Kidney (tissue), 13 donors: ENCODE measurements at regions not wholly inside any gene's neighbourhood (a gene's known extent, or its start where the extent isn't known, plus 50 kb on each side); places are given as distances from the start of the nearest gene placed in this dataset.

Experiments used
- DNase-seq, 5 donors: peaks; one replicate each; pipeline ENCODE4 v3.0.0-alpha.2; 2013 to 2020
- FAIRE-seq: peaks from 2 replicates; lab custom pipeline; 2012; peaks lifted over from hg19 to GRCh38; lab: Jason Lieb, UNC
- H3K27ac ChIP-seq, 2 donors: one replicate each; pipeline ENCODE4 v1.7.0; 2013; ENCODE audit warnings: low read depth in 2 of 2, low read length in 2 of 2, inconsistent platforms in 1 of 2
- H3K27me3 ChIP-seq: one replicate; pipeline ENCODE4 v1.7.1; 2013; ENCODE audit warnings: low read length, inconsistent platforms; ENCODE audit not compliant: control insufficient read depth, insufficient read depth
- H3K36me3 ChIP-seq, 3 donors: one replicate each; pipeline versions ENCODE4 v1.7.0 to v1.7.1; 2013; ENCODE audit warnings: low read length in 3 of 3, control low read depth in 1 of 3, inconsistent platforms in 1 of 3; ENCODE audit not compliant: insufficient read depth in 3 of 3, control insufficient read depth in 2 of 3
- H3K4me1 ChIP-seq, 3 donors: one replicate each; pipeline versions ENCODE4 v1.7.0 to v1.7.1; 2013; ENCODE audit warnings: low read length in 3 of 3, inconsistent platforms in 1 of 3, low read depth in 1 of 3; ENCODE audit not compliant: control insufficient read depth in 2 of 3, insufficient read depth in 2 of 3
- H3K4me3 ChIP-seq, 3 donors: one replicate each; pipeline versions ENCODE4 v1.7.0 to v1.8.1; 2013; ENCODE audit warnings: low read length in 3 of 3, control low read depth in 1 of 3, inconsistent platforms in 1 of 3
- H3K9ac ChIP-seq, 3 donors: one replicate each; pipeline versions ENCODE4 v1.7.0 to v1.7.1; 2013; ENCODE audit warnings: low read length in 3 of 3, control low read depth in 1 of 3, inconsistent platforms in 1 of 3
- H3K9me3 ChIP-seq, 3 donors: one replicate each; pipeline versions ENCODE4 v1.7.0 to v1.7.1; 2013; ENCODE audit warnings: low read length in 3 of 3, control low read depth in 1 of 3, inconsistent platforms in 1 of 3; ENCODE audit not compliant: control insufficient read depth in 2 of 3, insufficient read depth in 1 of 3
- intact Hi-C: fragments of 100-400 bp; cut with DNase I; formaldehyde crosslinking; loops from one replicate; pipeline ENCODE4 v1.11.1; 2022
- TF ChIP-seq, protein P1 (sequence below): IDR thresholded peaks from 3 replicates; pipeline ENCODE4 v1.5.1; 2012; ENCODE audit warnings: mild to moderate bottlenecking, moderate library complexity, borderline replicate concordance; ENCODE audit not compliant: insufficient read depth; ENCODE audit errors: extremely low read depth
- donor health status: control.
- donor health status: control.
- donor health status: control.
- donor health status: control.
- donor health status: control.
- donor health status: DM: yes; HTN: yes; CAD: no.
- donor health status: Normal renal cell carcinoma (clear cell type).

DNA sequence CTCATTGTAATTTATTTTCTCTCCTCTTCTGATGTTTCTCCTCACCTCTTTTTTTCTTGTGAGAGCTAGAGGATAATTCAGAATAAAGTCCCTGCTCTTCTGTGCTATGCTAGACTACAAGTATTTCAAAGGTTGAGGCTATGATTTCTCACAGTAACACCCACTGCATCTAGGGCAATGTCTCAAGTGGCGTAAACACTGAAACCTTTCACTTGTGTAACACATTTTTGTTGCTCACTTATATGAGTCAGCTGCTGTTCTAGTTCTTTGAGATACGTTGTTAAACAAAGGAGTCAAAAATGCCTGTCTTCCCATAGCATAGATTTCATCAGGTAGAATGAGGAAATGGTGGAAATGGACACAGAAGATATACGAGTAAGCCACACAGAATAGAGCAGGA lies 305.1 kb upstream of the PITRM1 start:
- TF ChIP-seq, protein P1, sequence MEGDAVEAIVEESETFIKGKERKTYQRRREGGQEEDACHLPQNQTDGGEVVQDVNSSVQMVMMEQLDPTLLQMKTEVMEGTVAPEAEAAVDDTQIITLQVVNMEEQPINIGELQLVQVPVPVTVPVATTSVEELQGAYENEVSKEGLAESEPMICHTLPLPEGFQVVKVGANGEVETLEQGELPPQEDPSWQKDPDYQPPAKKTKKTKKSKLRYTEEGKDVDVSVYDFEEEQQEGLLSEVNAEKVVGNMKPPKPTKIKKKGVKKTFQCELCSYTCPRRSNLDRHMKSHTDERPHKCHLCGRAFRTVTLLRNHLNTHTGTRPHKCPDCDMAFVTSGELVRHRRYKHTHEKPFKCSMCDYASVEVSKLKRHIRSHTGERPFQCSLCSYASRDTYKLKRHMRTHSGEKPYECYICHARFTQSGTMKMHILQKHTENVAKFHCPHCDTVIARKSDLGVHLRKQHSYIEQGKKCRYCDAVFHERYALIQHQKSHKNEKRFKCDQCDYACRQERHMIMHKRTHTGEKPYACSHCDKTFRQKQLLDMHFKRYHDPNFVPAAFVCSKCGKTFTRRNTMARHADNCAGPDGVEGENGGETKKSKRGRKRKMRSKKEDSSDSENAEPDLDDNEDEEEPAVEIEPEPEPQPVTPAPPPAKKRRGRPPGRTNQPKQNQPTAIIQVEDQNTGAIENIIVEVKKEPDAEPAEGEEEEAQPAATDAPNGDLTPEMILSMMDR = no peak
- Histone ChIP-seq H3K9ac (no peak overlapping the region), H3K9me3 (no peaks in the 10 kb centered on the region), H3K36me3 (no peaks in the 10 kb centered on the region), H3K4me1 (peaks cover 3 to 11% (median 11%) of the 10 kb centered on the region in 3 donors), H3K27me3 (no peaks in the 10 kb centered on the region), H3K4me3 (no peak overlapping the region), H3K27ac (no peak overlapping the region)
- no peak for FAIRE-seq
- no peak for DNase-seq
- intact Hi-C loops = no loop called here

DNA sequence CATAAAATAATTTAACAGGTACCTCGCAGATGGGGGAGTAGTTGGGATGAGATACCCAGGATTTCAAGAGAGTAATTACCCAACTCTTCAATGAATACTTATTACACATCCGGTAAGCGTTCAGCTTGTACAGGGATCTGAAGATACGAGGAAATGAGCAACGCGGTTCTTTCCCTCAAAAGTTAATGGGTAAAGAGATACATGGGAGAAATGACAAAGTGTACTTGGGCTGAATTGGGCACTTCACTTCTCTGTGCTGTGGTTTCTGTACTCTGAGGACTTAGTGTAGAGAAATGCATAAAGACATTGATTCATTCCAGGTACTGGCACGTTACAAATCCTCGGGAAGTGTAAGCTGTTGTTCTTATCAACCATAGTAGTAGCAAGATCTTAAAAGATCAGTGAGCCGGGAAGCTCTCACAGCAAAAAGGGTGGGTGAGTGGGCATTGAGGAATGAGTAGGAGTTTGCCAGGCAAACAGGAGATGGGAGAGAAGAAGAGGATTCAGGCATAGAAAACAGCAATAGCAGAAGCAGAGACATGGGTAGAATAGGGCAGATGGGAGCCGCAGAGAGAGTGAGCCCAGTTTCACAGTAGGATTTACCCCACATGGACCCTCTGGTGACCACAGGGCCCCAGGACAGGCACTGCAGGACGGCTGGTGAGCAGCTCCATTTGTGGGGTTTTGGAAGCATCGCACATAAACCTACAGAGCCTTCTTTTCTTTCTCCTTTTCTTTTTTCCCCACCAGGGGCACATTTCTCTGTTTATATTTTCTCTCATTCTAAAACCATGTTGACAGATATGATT lies 304.3 kb upstream of the PITRM1 start:
- TF ChIP-seq, protein P1 = no peak
- no peak for FAIRE-seq
- no peak for DNase-seq
- H3K9me3 ChIP-seq = no peaks in the 10 kb centered on the region
- H3K27me3 ChIP-seq = no peaks in the 10 kb centered on the region
- intact Hi-C loops = no loop called here
- no peak overlapping the region for H3K27ac ChIP-seq
- H3K4me3 ChIP-seq = no peak overlapping the region
- no peaks in the 10 kb centered on the region for H3K36me3 ChIP-seq
- peaks cover 4 to 11% (median 4%) of the 10 kb centered on the region in 3 donors for H3K4me1 ChIP-seq
- no peak overlapping the region for H3K9ac ChIP-seq

DNA sequence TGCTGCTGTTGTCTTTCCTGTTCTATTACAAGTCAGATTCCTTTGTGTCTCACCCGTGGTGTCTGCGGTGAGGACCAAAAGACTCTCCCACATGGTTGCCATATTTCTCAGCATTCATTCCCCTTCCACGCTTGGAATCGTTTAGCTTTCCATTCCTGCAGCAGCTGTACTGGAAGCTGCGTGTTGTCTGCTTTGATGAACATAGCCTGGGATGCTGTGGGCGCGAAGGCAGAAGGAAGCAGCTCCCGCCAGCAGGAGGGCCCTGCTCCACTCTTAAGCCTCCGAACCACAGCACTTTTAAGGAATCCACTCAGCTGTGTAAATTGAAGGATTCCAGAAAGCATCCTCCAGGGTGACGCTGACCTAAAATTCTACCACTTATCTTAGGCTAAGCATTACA lies 303.6 kb upstream of the PITRM1 start:
- no peak for FAIRE-seq
- no peaks in the 10 kb centered on the region for H3K27me3 ChIP-seq
- H3K9ac ChIP-seq = no peak overlapping the region
- H3K9me3 ChIP-seq = no peaks in the 10 kb centered on the region
- no peak for DNase-seq
- H3K27ac ChIP-seq = no peak overlapping the region
- intact Hi-C loops = no loop called here
- peaks cover 4 to 10% (median 4%) of the 10 kb centered on the region in 3 donors for H3K4me1 ChIP-seq
- TF ChIP-seq, protein P1 = no peak
- H3K36me3 ChIP-seq = no peaks in the 10 kb centered on the region
- no peak overlapping the region for H3K4me3 ChIP-seq
